Uterus (tissue), 2 donors: ENCODE measurements at regions not wholly inside any gene's neighbourhood (a gene's known extent, or its start where the extent isn't known, plus 50 kb on each side); places are given as distances from the start of the nearest gene placed in this dataset.

Experiments
- POLR2A ChIP-seq, 2 donors: fragments of 450-650 bp; IDR thresholded peaks; one replicate each; pipeline ENCODE4 v1.6.1; 2016; ENCODE audit warnings: antibody characterized with exemption in 2 of 2, mild to moderate bottlenecking in 1 of 2, moderate library complexity in 1 of 2
- TF ChIP-seq, protein P1 (sequence below), 4 experiments: fragments of 200-600 bp in 2 of 4; fragments of 450-650 bp in 2 of 4; sonication (generic) in 2 of 4; IDR thresholded peaks; one replicate each; pipeline ENCODE4 v1.5.1; 2016 to 2019; ENCODE audit warnings: antibody characterized with exemption in 4 of 4, mild to moderate bottlenecking in 2 of 4, moderate library complexity in 1 of 4

DNA sequence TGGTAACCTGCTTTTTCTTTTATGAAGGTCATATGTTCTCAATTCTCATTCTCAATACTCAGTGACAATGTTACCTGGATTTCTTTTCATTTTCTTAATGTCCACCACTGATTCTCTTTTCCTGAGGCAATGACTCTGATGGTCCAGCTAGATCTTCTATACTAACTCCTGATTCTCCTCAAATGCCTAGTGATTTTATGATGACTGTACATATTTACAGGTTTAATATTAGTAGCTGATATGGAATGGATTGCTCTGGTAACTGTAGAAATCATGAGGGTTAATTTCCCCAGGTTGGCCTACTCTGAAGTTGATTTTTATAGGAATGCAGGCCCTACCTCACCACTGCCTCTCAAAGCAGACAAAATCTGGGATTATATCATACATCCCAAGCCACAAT is 308.6 kb upstream of the CNR1 start:
- TF ChIP-seq, protein P1, sequence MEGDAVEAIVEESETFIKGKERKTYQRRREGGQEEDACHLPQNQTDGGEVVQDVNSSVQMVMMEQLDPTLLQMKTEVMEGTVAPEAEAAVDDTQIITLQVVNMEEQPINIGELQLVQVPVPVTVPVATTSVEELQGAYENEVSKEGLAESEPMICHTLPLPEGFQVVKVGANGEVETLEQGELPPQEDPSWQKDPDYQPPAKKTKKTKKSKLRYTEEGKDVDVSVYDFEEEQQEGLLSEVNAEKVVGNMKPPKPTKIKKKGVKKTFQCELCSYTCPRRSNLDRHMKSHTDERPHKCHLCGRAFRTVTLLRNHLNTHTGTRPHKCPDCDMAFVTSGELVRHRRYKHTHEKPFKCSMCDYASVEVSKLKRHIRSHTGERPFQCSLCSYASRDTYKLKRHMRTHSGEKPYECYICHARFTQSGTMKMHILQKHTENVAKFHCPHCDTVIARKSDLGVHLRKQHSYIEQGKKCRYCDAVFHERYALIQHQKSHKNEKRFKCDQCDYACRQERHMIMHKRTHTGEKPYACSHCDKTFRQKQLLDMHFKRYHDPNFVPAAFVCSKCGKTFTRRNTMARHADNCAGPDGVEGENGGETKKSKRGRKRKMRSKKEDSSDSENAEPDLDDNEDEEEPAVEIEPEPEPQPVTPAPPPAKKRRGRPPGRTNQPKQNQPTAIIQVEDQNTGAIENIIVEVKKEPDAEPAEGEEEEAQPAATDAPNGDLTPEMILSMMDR (IDR thresholded peaks at IDR 0.05): no peak
- no peak for TF ChIP-seq POLR2A (IDR thresholded peaks at IDR 0.05)
